HepG2 (cell line): ENCODE measurements at regions not wholly inside any gene's neighbourhood (a gene's known extent, or its start where the extent isn't known, plus 50 kb on each side); places are given as distances from the start of the nearest gene placed in this dataset.

Experiments
- CBFB ChIP-seq: sonication (generic); formaldehyde crosslinking; IDR thresholded peaks from 2 replicates; pipeline ENCODE4 v1.4.0; 2020; ENCODE audit warnings: missing genetic modification reagents
- HBP1 ChIP-seq: IDR thresholded peaks from 2 replicates; pipeline ENCODE4 v1.6.1; 2016; ENCODE audit warnings: low read depth, control low read depth
- HNF4A ChIP-seq: sonication (generic); formaldehyde crosslinking; IDR thresholded peaks from 2 replicates; pipeline ENCODE4 v1.4.0; 2020; ENCODE audit warnings: missing genetic modification reagents
- MAFF ChIP-seq: IDR thresholded peaks from 2 replicates; pipeline ENCODE4 v1.6.1; 2011; ENCODE audit warnings: low read depth, low read length, improper control_type of control experiment
- RELA ChIP-seq: sonication (generic); formaldehyde crosslinking; IDR thresholded peaks from 2 replicates; pipeline ENCODE4 v1.4.0; 2020; ENCODE audit warnings: missing genetic modification reagents
- ZFP36 ChIP-seq: fragments of 150-350 bp; IDR thresholded peaks from 2 replicates; pipeline ENCODE4 v1.6.1; 2018; ENCODE audit warnings: borderline replicate concordance, low read length, low read depth; ENCODE audit not compliant: partially characterized antibody

- TF ChIP-seq HNF4A (CRISPR knock-in tag): no peak
- TF ChIP-seq CBFB (CRISPR knock-in tag): no peak
- TF ChIP-seq ZFP36: no peak
- no peak for TF ChIP-seq MAFF
- TF ChIP-seq HBP1 (CRISPR knock-in tag): no peak
- no peak for TF ChIP-seq RELA
Observed at GRCh38 chr3:75265897-75266296, 398.2 kb upstream of the FRG2C start.
